RCC 7860 (cell line): ENCODE measurements at regions not wholly inside any gene's neighbourhood (a gene's known extent, or its start where the extent isn't known, plus 50 kb on each side); places are given as distances from the start of the nearest gene placed in this dataset.

Experiments
- DNase-seq: peaks from one replicate; pipeline ENCODE4 v3.0.0-alpha.2; 2015; ENCODE audit warnings: low spot score
- FAIRE-seq: peaks from 2 replicates; lab custom pipeline; 2012; peaks lifted over from hg19 to GRCh38; lab: Jason Lieb, UNC

DNA sequence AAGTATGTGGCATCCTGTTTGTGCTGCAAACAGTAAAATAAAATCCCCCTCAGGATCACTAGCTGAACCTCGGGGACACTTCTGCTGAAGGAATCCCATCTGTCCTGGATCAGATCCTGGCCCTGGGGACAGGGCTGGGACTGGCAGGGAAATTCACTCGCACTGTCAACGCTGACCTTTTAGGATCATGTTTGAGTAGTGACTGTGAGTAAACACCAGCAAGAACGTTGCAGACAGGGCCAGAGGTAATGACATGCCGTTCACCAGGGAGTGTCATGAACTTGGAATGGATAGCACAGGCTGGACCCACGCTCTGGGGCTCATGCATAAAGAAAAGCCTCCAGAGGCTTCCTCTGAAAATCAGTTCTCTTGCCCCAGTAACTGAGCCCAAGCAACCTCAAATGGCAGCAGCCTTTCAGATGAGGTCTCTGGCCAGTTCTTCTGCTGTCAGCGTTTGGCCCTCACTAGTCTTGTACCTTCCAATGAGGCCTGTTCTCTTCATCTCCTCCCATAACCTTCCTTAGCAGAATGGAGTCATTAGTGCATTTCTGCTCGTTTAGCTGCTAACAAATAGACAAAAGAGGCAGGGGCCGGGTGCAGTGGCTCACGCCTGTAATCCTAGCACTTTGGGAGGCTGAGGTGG, 51.0 kb upstream of the BARX2 start:
- no peak for FAIRE-seq
- DNase-seq, result no peak

- DNase-seq, result no peak
- no peak for FAIRE-seq
These were observed 51.6 kb upstream of the BARX2 start for GRCh38 chr11:129323896-129324502.

DNA sequence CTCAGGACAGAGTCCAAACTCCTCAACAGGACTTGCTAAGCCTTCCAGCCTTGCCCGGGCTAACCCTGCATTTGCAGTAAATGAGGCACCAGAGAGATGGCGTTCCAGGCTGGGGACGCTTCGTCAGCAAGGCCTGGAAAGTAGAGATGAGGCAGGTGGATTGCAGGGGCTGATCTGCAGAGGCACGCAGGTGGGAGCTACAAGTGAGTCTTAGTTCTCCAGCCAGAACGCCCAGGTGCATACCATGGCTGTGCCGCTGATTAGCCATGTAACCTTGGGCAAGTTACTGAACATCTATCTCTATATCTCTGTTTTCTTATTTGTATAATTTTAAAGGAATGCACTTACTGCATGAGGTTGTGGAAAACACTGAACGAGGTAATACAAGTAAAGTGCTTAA, 52.7 kb upstream of the BARX2 start:
- DNase-seq (no peak), FAIRE-seq (no peak)

DNA sequence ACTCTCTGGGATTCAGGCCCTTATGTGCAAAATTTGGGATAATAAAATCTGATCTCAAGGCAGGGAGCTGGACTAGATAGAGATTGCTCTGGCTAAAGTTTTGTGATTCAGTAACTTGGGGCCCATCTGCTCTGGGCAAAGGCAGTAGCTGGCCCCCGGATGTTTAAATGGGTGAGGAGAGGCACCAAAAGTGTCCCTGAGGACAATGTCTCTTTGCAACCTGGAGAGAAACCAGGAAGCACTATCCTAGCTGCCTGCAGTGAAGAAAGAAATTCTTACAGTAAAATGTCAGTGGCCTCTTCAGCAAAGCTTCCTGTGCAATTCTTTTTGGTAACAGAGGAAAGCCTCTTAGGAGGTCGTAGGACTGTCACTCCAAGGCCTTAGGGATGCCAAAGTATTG, 54.6 kb upstream of the BARX2 start:
- no peak for DNase-seq
- no peak for FAIRE-seq

GRCh38 chr11:129320494-129320893, 55.2 kb upstream of the BARX2 start:
- FAIRE-seq (no peak), DNase-seq (no peak)

DNA sequence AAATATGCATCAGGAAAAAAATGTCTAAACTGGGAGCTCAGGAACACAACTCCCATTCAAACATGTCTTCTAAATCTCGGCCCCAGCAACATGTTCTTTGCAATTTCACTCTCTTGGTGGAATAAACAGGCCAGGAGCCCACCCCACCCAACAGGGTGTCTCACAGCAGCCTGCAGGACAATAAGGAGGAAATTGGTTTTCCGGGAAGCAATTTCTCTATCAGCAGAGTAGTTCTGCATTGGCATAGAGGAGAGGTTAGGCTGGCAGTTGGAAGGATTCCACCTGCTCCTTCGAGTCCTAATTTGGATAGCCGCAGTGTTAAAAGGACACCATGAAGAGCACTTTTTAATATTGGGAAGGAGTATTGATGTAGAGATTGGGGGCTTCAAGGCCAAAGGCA, 55.9 kb upstream of the BARX2 start:
- no peak for FAIRE-seq
- DNase-seq, result no peak

GRCh38 chr11:129319201-129319600, 56.4 kb upstream of the BARX2 start:
- no peak for FAIRE-seq
- DNase-seq, result no peak

GRCh38 chr11:129317571-129317970, 58.1 kb upstream of the BARX2 start:
- DNase-seq, result no peak
- FAIRE-seq, result no peak

GRCh38 chr11:129316781-129317180, 58.9 kb upstream of the BARX2 start:
- FAIRE-seq (no peak), DNase-seq (no peak)

GRCh38 chr11:129315781-129316579, 59.7 kb upstream of the BARX2 start:
- DNase-seq, result no peak
- FAIRE-seq, result no peak

GRCh38 chr11:129314371-129314770, 61.3 kb upstream of the BARX2 start:
- DNase-seq (no peak), FAIRE-seq (no peak)

GRCh38 chr11:129313541-129314297, 61.9 kb upstream of the BARX2 start:
- FAIRE-seq (no peak), DNase-seq (no peak)

GRCh38 chr11:129312730-129313503, 62.7 kb upstream of the BARX2 start:
- DNase-seq, result no peak
- no peak for FAIRE-seq

GRCh38 chr11:129308241-129308865, 67.3 kb upstream of the BARX2 start:
- DNase-seq (no peak), FAIRE-seq (no peak)

- FAIRE-seq, result no peak
- DNase-seq, result no peak
These were observed 68.5 kb upstream of the BARX2 start for GRCh38 chr11:129307162-129307561.

DNA sequence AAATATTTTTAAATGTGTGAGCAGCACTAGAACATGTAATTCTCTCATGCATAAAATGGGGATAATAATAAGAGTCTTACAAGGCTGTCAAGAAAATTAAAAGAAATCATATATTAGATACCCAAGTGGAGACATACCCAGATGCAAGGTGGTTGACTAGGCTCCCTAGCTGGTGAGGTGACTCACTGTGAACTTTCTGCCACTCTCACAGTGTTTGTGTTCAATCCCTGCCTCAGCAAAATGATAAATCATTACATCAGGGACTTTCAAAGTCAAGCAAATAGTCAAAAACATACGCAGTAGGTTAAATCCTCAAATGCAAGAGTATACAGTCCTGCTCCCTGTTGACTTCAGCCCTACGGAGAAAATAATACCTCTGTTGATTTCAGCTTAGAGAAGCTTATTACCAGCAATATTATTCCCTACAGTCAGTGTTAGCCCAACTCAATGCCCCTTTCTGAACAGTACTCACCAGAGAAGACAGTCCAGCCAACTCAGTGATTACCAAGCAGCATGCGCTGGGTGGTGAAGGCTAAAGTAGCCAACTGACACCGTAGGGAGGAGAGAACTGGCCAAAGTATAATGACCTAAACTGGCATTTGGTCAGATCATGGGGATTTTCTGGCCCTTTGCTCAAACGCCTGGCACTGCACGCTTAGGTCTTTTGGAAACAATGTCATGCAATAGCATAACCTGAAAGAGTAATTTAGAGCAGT, 73.1 kb upstream of the BARX2 start:
- no peak for DNase-seq
- FAIRE-seq, result no peak

DNA sequence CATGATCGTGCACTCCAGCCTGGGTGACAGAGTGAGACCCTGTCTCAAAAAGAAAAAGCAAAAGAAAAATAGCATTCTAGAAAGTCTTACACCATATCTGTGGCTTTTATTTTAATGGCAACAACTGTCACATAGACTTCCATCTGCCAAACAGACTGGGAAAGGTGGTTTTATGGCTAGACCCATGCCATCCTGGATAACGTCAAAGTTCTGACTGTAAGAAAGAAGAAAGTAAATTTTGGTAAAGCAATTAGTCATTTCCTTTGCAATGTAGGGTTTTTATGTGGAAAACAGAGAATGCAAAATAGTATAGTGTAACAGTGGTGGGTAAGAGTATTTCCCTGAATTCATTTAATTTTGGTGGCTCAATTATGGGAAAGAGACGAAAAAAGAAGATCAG, 75.5 kb upstream of the BARX2 start:
- FAIRE-seq, result no peak

DNA sequence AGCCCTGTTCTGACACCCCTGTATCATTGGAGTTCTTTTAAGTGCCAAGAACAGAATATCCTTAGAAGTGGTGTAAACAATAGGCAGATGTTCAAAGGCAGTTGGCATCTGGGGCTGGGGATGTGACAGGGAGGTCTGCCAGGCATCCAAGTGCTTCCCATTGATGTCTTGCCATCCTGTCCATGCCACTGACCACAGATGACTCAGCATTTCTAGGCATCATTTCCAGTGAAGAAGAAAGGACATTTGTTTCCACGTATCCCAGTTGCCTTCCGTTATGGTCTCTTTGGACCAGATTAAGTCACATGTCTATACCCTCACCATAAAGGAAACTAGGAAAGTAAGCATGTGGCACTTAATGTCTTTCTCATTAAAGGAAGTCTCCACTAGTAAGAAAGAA, 76.7 kb upstream of the BARX2 start:
- FAIRE-seq (no peak), DNase-seq (no peak)

More for the DNA sequence above, 75.5 kb upstream of the BARX2 start:
- no peak for DNase-seq

GRCh38 chr11:129295746-129296145, 79.9 kb upstream of the BARX2 start:
- DNase-seq, result no peak
- no peak for FAIRE-seq

- no peak for FAIRE-seq
These were observed 82.9 kb upstream of the BARX2 start for GRCh38 chr11:129292771-129293170.

More at GRCh38 chr11:129292771-129293170, 82.9 kb upstream of the BARX2 start:
- no peak for DNase-seq
